Epithelial cell of esophagus (primary cell): ENCODE measurements at regions not wholly inside any gene's neighbourhood (a gene's known extent, or its start where the extent isn't known, plus 50 kb on each side); places are given as distances from the start of the nearest gene placed in this dataset.

Experiments
- DNase-seq: peaks from one replicate; pipeline ENCODE4 v3.0.0; 2010; ENCODE audit warnings: low read depth
- H3K4me3 ChIP-seq: 2 replicates; pipeline ENCODE4 v1.5.1; 2011; ENCODE audit warnings: mild to moderate bottlenecking, low read length, control low read depth
- CTCF ChIP-seq: IDR thresholded peaks from 2 replicates; pipeline ENCODE4 v1.5.1; 2011; ENCODE audit warnings: low read depth, mild to moderate bottlenecking, low read length, control low read depth, inconsistent platforms; ENCODE audit not compliant: insufficient read depth; ENCODE audit errors: missing control alignments

GRCh38 chr9:129318121-129319075, 140.3 kb upstream of the IER5L start:
- DNase-seq, result no peak
- TF ChIP-seq CTCF, result no peak
- no peak overlapping the region for H3K4me3 ChIP-seq

- TF ChIP-seq CTCF, result no peak
- peak; percentile 59 for DNase-seq
- no peak overlapping the region for H3K4me3 ChIP-seq
These were observed 139.3 kb upstream of the IER5L start for GRCh38 chr9:129317179-129318011.

- no peak for TF ChIP-seq CTCF
- H3K4me3 ChIP-seq, result no peak overlapping the region
- DNase-seq, result no peak
These were observed 138.4 kb upstream of the IER5L start for GRCh38 chr9:129316281-129317030.

- no peak for TF ChIP-seq CTCF
- no peak for DNase-seq
- no peak overlapping the region for H3K4me3 ChIP-seq
These were observed 135.4 kb upstream of the IER5L start for GRCh38 chr9:129313331-129313955.

- no peak for DNase-seq
- no peak overlapping the region for H3K4me3 ChIP-seq
- no peak for TF ChIP-seq CTCF
These were observed 134.4 kb upstream of the IER5L start for GRCh38 chr9:129312251-129313122.
